CD14-positive monocyte (primary cell): ENCODE measurements at regions not wholly inside any gene's neighbourhood (a gene's known extent, or its start where the extent isn't known, plus 50 kb on each side); places are given as distances from the start of the nearest gene placed in this dataset.

Source experiments
- DNase-seq, 3 donors: peaks; one replicate each; pipeline ENCODE4 v3.0.0-alpha.2; 2011 to 2022
- H2AFZ ChIP-seq: 2 replicates; pipeline ENCODE4 v1.6.0; 2012; ENCODE audit warnings: mild to moderate bottlenecking, low read depth, low read length, inconsistent platforms; ENCODE audit not compliant: insufficient read depth, poor library complexity, severe bottlenecking
- H3K27ac ChIP-seq, 2 donors: 1 replicate in 1 of 2; 2 replicates in 1 of 2; pipeline ENCODE4 v1.5.1; 2012 to 2013; ENCODE audit warnings: low read length in 2 of 2, control low read depth in 1 of 2, inconsistent platforms in 1 of 2, low read depth in 1 of 2, mild to moderate bottlenecking in 1 of 2
- H3K27me3 ChIP-seq, 2 donors: one replicate each; pipeline versions ENCODE4 v1.6.0 to v1.6.1; 2011 to 2013; ENCODE audit warnings: low read length in 2 of 2; ENCODE audit not compliant: control insufficient read depth in 2 of 2, insufficient read depth in 2 of 2
- H3K36me3 ChIP-seq, 2 donors: replicated peaks in 1 of 2; 1 replicate in 1 of 2; 2 replicates in 1 of 2; pipeline versions ENCODE4 v1.5.1 to v1.6.1; 2012 to 2013; ENCODE audit warnings: low read length in 2 of 2, control low read depth in 1 of 2, inconsistent platforms in 1 of 2, mild to moderate bottlenecking in 1 of 2; ENCODE audit not compliant: insufficient read depth in 2 of 2, control insufficient read depth in 1 of 2
- H3K4me1 ChIP-seq, 2 donors: 1 replicate in 1 of 2; 2 replicates in 1 of 2; pipeline versions ENCODE4 v1.5.1 to v1.6.1; 2012 to 2013; ENCODE audit warnings: low read length in 2 of 2, control low read depth in 1 of 2, inconsistent platforms in 1 of 2, mild to moderate bottlenecking in 1 of 2, moderate library complexity in 1 of 2; ENCODE audit not compliant: insufficient read depth in 2 of 2, control insufficient read depth in 1 of 2
- H3K4me2 ChIP-seq: replicated peaks from 2 replicates; pipeline ENCODE3; 2012; ENCODE audit warnings: low read length, moderate library complexity, mild to moderate bottlenecking; ENCODE audit not compliant: poor library complexity, severe bottlenecking; ENCODE audit errors: extremely low read depth
- H3K4me3 ChIP-seq, 3 experiments: fragments of 200-600 bp in 1 of 3; sonication (generic) in 1 of 3; replicated peaks in 1 of 3; 1 replicate in 2 of 3; 2 replicates in 1 of 3; pipeline ENCODE4 v1.5.1; 2011 to 2013; ENCODE audit warnings: low read length in 3 of 3, mild to moderate bottlenecking in 3 of 3, control low read depth in 2 of 3, low read depth in 2 of 3, inconsistent platforms in 1 of 3, moderate library complexity in 1 of 3
- H3K79me2 ChIP-seq: 2 replicates; pipeline ENCODE4 v1.6.0; 2012; ENCODE audit warnings: mild to moderate bottlenecking, control low read depth, inconsistent platforms, low read length, moderate library complexity; ENCODE audit not compliant: insufficient read depth
- H3K9ac ChIP-seq: 2 replicates; pipeline ENCODE4 v1.6.0; 2017; ENCODE audit warnings: low read length, mild to moderate bottlenecking; ENCODE audit not compliant: insufficient read depth, poor library complexity, severe bottlenecking
- H3K9me3 ChIP-seq, 2 donors: replicated peaks in 1 of 2; 1 replicate in 1 of 2; 2 replicates in 1 of 2; pipeline versions ENCODE4 v1.5.1 to v1.6.1; 2012 to 2013; ENCODE audit warnings: low read length in 2 of 2, control low read depth in 1 of 2; ENCODE audit not compliant: control insufficient read depth in 1 of 2, insufficient read depth in 1 of 2
- H4K20me1 ChIP-seq: 2 replicates; pipeline ENCODE4 v1.6.0; 2012; ENCODE audit warnings: mild to moderate bottlenecking, low read length, control low read depth, moderate library complexity; ENCODE audit not compliant: insufficient read depth
- H3K27ac Mint-ChIP-seq, 7 donors: one replicate each; pipeline ENCODE4 v1.8.0; 2020; ENCODE audit warnings: mild to moderate bottlenecking in 7 of 7, mixed read lengths in 7 of 7, moderate library complexity in 6 of 7, inconsistent platforms in 2 of 7
- H3K27me3 Mint-ChIP-seq, 3 donors: one replicate each; pipeline ENCODE4 v1.8.0; 2021 to 2022; ENCODE audit warnings: low read depth in 3 of 3, mild to moderate bottlenecking in 3 of 3, mixed read lengths in 3 of 3, moderate library complexity in 3 of 3, inconsistent platforms in 1 of 3
- H3K36me3 Mint-ChIP-seq, 2 donors: one replicate each; pipeline ENCODE4 v1.8.0; 2020; ENCODE audit warnings: mixed read lengths in 2 of 2, inconsistent platforms in 1 of 2, mild to moderate bottlenecking in 1 of 2
- H3K4me1 Mint-ChIP-seq: one replicate; pipeline ENCODE4 v1.8.0; 2020; ENCODE audit warnings: mild to moderate bottlenecking, mixed read lengths
- H3K4me3 Mint-ChIP-seq, 2 donors: one replicate each; pipeline ENCODE4 v1.8.0; 2020; ENCODE audit warnings: mild to moderate bottlenecking in 2 of 2, mixed read lengths in 2 of 2, moderate library complexity in 1 of 2
- H3K9me3 Mint-ChIP-seq, 7 donors: one replicate each; pipeline ENCODE4 v1.8.0; 2020 to 2022; ENCODE audit warnings: mixed read lengths in 7 of 7, mild to moderate bottlenecking in 6 of 7, moderate library complexity in 6 of 7, inconsistent platforms in 2 of 7
- CTCF ChIP-seq: fragments of 200-600 bp; IDR thresholded peaks from one replicate; pipeline ENCODE4 v1.8.0; 2022; ENCODE audit warnings: antibody characterized with exemption, mild to moderate bottlenecking
- WGBS: methylation state at CpG from one replicate; pipeline ENCODE4 v1.1.5; 2013; ENCODE audit warnings: missing lambda C conversion rate; ENCODE audit not compliant: insufficient coverage; 5-methylcytosine and 5-hydroxymethylcytosine counted together
- intact Hi-C, 2 donors: fragments of 100-400 bp; cut with micrococcal nuclease; formaldehyde crosslinking; loops; one replicate each; pipeline versions ENCODE4 v1.15.0 to v1.15.1; 2023

GRCh38 chr6:86474081-86474480, 463.2 kb upstream of the HTR1E start:
- Histone ChIP-seq H3K4me3 (no peak overlapping the region), H3K79me2 (no peaks in the 10 kb centered on the region), H4K20me1 (no peaks in the 10 kb centered on the region), H3K9ac (no peak overlapping the region), H3K27me3 (no peaks in the 10 kb centered on the region), H3K4me1 (no peaks in the 10 kb centered on the region), H3K9me3 (peaks cover 36 to 56% of the 10 kb centered on the region in 2 donors), H3K36me3 (no peaks in the 10 kb centered on the region), H2AFZ (no peak overlapping the region), H3K4me2 (no peak overlapping the region), H3K27ac (no peak overlapping the region)
- Mint-ChIP-seq H3K4me3 (no peak overlapping the region), H3K36me3 (no peaks in the 10 kb centered on the region), H3K27ac (no peak overlapping the region), H3K4me1 (no peaks in the 10 kb centered on the region), H3K27me3 (peaks cover 0 to 2% (median 0%) of the 10 kb centered on the region in 3 donors), H3K9me3 (peaks cover 7 to 43% (median 25%) of the 10 kb centered on the region in 7 donors)
- no peak for DNase-seq
- TF ChIP-seq CTCF = no peak
- intact Hi-C loops = no loop called here
- 87% methylated on average over 6 of the region's 9 CpGs for WGBS

- H3K36me3 Mint-ChIP-seq = no peaks in the 10 kb centered on the region
- peaks cover 8 to 38% (median 22%) of the 10 kb centered on the region in 7 donors for H3K9me3 Mint-ChIP-seq
- no peaks in the 10 kb centered on the region for H3K4me1 Mint-ChIP-seq
- no peak overlapping the region for H3K4me3 ChIP-seq
- no peak for DNase-seq
- no peak overlapping the region for H2AFZ ChIP-seq
- H3K9ac ChIP-seq = no peak overlapping the region
- no peak overlapping the region for H3K4me3 Mint-ChIP-seq
- H3K9me3 ChIP-seq = peaks cover 35 to 42% of the 10 kb centered on the region in 2 donors
- H4K20me1 ChIP-seq = no peaks in the 10 kb centered on the region
- H3K79me2 ChIP-seq = no peaks in the 10 kb centered on the region
- H3K4me2 ChIP-seq = no peak overlapping the region
- H3K4me1 ChIP-seq = no peaks in the 10 kb centered on the region
- H3K27ac Mint-ChIP-seq = no peak overlapping the region
- no peak for TF ChIP-seq CTCF
- intact Hi-C loops = no loop called here
- no peaks in the 10 kb centered on the region for H3K36me3 ChIP-seq
- H3K27ac ChIP-seq = no peak overlapping the region
- H3K27me3 ChIP-seq = no peaks in the 10 kb centered on the region
- no CpG with 5 or more reads among the region's 3 CpGs for WGBS
- peaks cover 0 to 2% (median 0%) of the 10 kb centered on the region in 3 donors for H3K27me3 Mint-ChIP-seq
Observed at GRCh38 chr6:86471791-86472190, 465.5 kb upstream of the HTR1E start.
